GM18858 (cell line): ENCODE measurements at regions not wholly inside any gene's neighbourhood (a gene's known extent, or its start where the extent isn't known, plus 50 kb on each side); places are given as distances from the start of the nearest gene placed in this dataset.

ENCODE experiments used
- ATAC-seq: cut with Tn5 transposase; IDR thresholded peaks from one replicate; pipeline ENCODE4 v1.9.1; 2021; ENCODE audit not compliant: unreplicated experiment

DNA sequence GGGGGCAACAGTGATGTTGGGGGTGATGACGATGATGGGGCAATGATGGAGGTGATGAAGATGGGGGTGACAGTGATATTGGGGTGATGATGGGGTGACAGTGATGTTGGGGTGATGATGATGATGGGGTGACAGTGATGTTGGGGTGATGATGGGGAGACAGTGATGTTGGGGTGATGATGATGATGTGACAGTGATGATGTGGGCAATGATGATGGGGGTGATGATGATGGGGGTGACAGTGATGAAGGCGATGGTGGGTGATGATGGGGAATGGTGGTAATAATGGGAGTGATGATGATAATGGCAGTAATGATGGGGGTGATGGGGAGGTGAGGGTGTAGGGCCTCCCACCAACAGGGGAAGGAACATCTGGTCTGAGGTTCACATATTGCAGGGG is 150.6 kb downstream of the ERMARD start:
- ATAC-seq, result no peak

DNA sequence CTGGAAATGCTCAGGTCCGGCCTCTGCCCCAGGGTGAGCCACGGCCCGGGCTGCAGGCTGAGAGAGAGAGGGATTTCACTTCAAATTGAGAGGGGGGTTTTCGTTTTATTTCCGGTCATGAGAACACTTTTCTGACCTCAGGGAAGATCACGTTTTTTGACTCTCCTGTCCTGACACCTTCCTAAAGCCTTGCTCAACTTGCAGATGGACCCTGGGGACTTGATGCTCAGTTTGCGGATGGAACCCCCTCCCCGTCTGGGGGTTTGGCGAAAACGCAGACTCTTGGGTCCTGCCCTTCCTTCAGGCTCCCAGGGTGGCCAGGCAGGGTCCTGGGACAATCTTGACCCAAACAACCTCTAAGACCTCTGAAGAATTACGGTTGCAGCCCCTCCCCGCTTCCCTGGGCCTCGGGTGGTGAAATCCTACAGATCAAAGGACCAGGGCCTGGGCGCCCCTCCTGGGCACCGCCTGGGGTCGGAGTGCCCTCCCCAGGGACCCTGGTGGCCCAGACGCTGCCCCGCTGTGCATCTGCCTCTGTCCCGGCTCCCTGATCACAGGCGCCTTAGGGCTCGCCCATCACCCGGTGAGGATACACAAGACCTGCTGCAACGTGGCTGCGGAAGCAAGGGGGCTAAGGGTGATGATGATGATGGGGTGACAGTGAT is 148.2 kb downstream of the ERMARD start:
- ATAC-seq, result no peak

- ATAC-seq, result no peak
Observed at GRCh38 chr6:169898788-169899480, 147.5 kb downstream of the ERMARD start.

DNA sequence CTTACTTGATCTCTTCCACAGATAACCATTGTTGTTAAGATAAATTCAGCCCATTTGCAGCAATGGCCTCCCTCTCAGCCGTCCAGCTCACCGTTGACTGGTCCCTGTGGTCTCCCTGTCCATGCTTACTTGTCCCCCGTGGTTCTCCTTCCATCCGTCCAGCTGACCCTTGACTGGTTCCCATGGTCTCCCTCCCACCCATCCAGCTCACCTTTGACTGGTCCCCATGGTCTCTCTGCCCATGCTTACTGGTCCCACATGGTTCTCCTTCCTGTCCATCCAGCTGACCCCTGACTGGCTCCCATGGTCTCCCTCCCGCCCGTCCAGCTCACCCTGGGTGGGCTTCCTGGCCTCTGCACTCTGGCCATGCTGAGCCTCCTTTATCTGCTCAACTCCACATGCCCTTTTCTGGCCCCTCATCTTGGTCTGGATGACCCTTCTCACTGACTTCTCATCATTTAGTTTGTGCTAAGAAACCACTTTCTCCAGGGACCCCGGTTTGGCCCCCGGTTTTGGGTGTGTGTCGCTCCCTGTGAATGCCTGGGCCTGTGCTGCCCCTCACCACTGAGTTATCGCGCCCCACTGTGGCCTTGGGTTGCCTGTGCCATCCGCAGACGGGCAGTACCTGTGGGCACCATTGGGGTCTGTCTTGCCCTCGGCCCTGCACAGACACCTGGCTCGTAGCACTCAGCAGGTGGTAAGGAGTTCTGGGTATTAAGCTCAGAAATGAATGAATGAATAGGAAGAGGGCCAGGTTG is 146.4 kb downstream of the ERMARD start:
- ATAC-seq, result no peak

GRCh38 chr6:169896826-169897456 is 145.5 kb downstream of the ERMARD start:
- no peak for ATAC-seq

- ATAC-seq, result no peak
Observed at GRCh38 chr6:169895926-169896761, 144.7 kb downstream of the ERMARD start.

DNA sequence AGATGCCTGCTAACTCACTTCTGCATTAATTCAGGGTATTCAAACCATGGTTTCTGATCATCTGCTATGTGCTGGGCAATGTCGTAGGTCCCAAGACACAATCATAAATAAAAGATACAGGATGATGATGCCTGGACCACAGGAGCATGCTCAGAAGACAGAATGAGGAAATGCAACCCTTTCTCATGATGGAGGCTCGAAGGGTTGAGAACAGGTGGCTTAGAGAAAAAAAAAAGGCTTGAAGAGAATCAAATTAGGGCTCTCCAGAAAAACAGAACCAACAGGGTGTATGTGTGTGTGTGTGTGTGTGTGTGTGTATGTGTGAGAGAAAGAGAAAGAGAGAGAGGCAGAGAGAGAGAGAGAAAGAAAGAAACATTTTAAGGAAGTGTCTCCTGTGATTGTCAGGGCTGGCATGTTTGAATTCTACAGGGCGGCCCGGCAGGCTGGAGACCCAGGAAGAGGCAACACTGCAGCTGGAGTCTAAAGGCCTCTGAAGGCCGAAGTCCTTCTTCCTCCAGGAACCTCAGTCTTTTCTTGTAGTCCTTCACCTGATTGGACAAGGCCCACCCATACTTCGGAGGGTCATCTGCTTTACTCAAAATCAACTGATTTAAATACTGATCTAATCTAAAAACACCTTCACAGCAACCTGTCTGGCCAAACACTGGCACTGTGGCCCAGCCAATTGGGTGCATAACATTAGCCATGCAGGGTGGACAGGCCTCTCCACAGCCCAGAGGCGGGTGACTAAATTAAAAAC is 143.8 kb downstream of the ERMARD start:
- no peak for ATAC-seq

GRCh38 chr6:169894377-169894960 is 143.0 kb downstream of the ERMARD start:
- no peak for ATAC-seq

DNA sequence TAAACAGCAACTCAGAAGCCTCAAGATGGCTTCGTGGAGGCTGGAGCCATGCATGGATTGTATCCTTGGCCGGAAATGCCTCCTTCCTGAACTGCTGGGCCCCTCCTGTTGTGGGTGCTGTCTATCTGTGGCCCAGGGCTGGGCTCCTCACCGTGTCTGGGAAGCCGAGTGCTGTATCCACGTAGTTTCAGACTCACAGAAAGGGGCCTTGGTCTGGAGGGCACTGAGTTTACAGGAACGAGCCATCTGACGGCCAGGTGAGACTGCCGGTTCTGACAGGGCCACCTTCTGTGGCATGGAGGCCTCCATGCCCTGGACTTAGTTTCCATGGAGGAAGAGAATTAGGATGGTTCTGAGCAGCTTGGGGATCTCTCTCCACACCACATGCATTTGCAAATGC is 142.2 kb downstream of the ERMARD start:
- no peak for ATAC-seq

- ATAC-seq, result no peak
Observed at GRCh38 chr6:169891846-169892245, 140.4 kb downstream of the ERMARD start.

DNA sequence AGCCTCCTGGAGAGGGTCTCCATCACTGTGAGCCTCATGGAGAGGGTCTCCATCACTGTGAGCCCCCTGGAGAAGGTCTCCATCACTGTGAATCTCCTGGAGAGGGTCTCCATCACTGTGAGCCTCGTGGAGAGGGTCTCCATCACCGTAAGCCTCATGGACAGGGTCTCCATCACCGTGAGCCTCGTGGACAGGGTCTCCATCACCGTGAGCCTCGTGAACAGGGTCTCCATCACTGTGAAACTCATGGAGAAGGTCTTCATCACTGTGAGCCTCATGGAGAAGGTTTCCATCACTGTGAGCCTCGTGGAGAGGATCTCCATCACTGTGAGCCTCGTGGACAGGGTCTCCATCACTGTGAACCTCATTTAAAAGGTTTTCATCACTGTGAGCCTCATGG is 140.0 kb downstream of the ERMARD start:
- no peak for ATAC-seq

GRCh38 chr6:169890901-169891300 is 139.5 kb downstream of the ERMARD start:
- no peak for ATAC-seq

- ATAC-seq, result no peak
Observed at GRCh38 chr6:169890049-169890448, 138.6 kb downstream of the ERMARD start.

DNA sequence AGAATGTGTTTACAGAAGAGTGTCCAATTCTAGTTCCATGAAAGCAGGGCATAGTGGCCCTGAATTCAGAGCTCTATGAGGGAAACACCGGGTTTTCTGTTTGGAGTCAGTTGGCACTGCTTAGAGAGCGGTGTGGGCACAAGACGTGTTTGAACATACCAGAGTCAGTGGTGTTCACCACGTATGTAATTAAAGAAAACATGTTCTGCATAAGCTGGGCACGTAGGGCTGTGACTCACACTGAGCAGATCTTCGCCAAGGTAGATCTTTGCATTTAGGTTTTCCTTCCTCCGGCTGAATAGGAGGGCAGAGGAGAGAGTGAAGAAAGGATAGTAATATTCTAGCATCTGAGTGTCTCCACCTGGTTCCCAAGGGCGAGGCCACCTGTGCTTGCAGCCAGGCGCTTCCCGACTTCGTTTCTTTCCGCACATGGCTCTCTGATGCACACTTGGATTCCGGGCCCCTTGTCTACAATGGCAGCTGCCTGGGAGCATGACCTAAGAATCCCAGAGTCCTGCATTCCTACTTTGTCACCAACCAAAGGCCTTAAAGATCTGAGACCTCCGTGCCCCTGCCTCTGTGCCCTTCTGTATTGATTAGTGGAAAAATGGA is 136.2 kb downstream of the ERMARD start:
- no peak for ATAC-seq

DNA sequence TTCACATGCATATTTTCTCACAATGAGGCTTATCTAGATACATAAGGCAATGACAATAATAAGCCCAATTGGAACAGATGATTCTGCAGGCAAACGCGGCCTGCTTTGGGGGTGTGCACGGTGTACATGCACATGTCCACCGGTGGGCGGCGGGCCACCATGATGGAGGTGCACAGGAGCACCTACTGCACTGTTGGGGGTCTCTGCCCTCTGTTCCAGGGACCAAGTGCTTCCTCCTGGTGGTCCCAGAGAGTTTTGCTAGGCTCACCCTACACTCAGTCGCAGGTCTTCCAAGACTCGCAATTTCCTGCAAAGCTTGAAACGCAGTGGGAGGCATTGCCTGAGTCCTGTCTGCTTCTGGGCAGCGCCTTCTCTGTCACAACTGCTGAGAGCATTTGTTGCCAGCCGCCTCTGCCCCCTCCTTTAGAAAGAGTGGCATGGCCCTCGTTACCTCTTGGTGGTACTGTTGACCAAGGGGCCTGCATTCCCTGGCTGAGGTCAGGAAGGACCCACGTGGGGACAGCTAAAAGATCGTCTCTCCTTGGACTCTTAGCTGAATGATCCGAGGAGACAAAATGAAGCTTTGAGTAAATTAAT is 135.3 kb downstream of the ERMARD start:
- no peak for ATAC-seq

GRCh38 chr6:169885831-169886230 is 134.4 kb downstream of the ERMARD start:
- no peak for ATAC-seq

DNA sequence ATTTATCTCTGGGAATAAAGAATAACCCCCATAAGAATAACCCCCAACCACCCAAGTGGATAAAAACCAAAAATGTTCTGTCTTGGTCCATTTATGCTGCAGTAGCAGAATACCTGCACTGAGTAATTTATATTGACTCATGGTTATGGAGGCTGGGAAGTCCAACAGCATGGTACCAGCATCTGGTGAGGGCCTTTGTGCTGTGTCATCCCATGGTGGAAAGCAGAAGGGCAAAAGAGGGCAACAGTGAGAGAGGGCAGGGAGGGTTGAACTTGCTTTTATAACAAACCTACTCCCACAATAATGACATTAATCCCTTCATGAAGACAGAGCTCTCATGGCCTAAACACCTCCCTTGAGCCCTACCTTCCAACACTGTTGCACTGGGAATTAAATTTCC is 133.7 kb downstream of the ERMARD start:
- ATAC-seq, result no peak

GRCh38 chr6:169884158-169884557 is 132.7 kb downstream of the ERMARD start:
- ATAC-seq, result no peak

- ATAC-seq, result no peak
Observed at GRCh38 chr6:169883316-169883715, 131.9 kb downstream of the ERMARD start.
